ENCODE measurements at regions not wholly inside any gene's neighbourhood (a gene's known extent, or its start where the extent isn't known, plus 50 kb on each side); places are given as distances from the start of the nearest gene placed in this dataset.

DNA sequence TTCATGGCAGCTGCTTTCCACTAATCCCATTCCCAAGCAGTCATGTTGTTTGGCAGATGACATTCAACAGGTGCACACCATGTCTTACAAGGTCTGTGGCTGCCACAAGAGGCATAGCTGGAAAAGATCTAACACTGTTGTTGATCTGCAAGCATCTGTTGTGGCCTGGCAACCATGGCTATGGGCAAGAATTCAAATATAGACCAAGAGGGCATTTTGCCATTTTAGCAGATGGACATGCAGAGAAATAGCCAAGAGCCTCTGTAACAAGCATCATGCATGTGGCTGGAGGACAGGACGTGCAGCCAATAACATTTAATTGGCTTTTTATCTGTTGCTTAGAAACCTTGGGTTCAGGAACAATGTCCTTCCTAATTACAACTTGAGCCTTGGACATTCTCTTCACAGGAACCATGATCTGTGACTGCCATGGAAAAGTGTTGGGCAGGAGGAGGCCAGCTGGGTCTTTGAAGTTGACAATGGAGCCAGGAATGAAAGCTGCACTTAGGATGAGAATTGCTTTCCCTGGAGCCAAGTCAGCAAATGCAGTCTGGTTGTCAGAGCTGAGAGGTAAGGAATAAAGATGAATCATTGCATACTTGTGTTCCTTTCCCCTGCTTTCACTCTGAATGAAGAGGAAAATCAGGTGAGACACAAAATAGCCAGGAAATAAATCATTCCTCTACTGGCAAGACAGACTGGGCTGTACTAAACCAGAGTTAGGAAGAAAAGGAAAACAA, 113.6 kb upstream of the ANO5 start:
- Mint-ChIP-seq H3K4me1 (ENCODE audit: unreplicated experiment) (no peaks in the 10 kb centered on the region), H3K4me3 (no peak overlapping the region), H3K36me3 (no peaks in the 10 kb centered on the region), H3K27ac (no peak overlapping the region), H3K27me3 (no peaks in the 10 kb centered on the region), H3K9me3 (no peaks in the 10 kb centered on the region)
- TF ChIP-seq CTCF (conservative IDR thresholded peaks at IDR 0.05), result no peak
- DNase-seq (ENCODE audit: extremely low spot score, unreplicated experiment), result no peak

DNA sequence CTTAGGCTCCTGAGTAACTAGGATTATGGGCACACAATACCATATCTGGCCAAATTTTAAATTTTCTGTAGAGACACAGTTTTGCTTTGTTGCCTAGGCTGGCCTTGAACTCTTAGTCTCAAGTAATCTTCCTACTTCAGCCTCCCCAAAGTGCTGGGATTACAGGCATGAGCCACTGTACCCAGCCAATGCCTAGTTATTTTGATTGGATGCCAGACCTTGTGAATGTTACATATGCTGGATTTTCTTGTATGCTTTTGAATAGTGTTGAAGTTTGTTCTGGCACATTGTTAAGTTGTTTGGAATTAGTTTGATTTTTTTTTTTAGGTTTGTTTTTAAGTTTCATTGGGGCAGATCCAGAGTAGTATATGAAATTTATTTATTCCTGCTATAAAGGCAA, 110.7 kb upstream of the ANO5 start:
- DNase-seq (ENCODE audit: extremely low spot score, unreplicated experiment), result no peak
- TF ChIP-seq CTCF (conservative IDR thresholded peaks at IDR 0.05), result no peak
- Mint-ChIP-seq H3K36me3 (no peaks in the 10 kb centered on the region), H3K9me3 (no peaks in the 10 kb centered on the region), H3K27me3 (no peaks in the 10 kb centered on the region), H3K27ac (no peak overlapping the region), H3K4me1 (ENCODE audit: unreplicated experiment) (no peaks in the 10 kb centered on the region), H3K4me3 (no peak overlapping the region)

- Mint-ChIP-seq H3K36me3 (no peaks in the 10 kb centered on the region), H3K4me3 (no peak overlapping the region), H3K9me3 (no peaks in the 10 kb centered on the region)
These were observed 110.1 kb upstream of the ANO5 start for GRCh38 chr11:22082788-22083187.

GRCh38 chr11:22084056-22084455, 108.8 kb upstream of the ANO5 start:
- Mint-ChIP-seq H3K9me3 (no peaks in the 10 kb centered on the region), H3K4me1 (ENCODE audit: unreplicated experiment) (no peaks in the 10 kb centered on the region), H3K27me3 (no peaks in the 10 kb centered on the region), H3K4me3 (no peak overlapping the region), H3K36me3 (no peaks in the 10 kb centered on the region), H3K27ac (no peak overlapping the region)
- no peak for DNase-seq (ENCODE audit: extremely low spot score, unreplicated experiment)
- TF ChIP-seq CTCF (conservative IDR thresholded peaks at IDR 0.05), result no peak

More at GRCh38 chr11:22082788-22083187, 110.1 kb upstream of the ANO5 start:
- no peak for DNase-seq (ENCODE audit: extremely low spot score, unreplicated experiment)
- TF ChIP-seq CTCF (conservative IDR thresholded peaks at IDR 0.05), result no peak
- no peaks in the 10 kb centered on the region for H3K4me1 Mint-ChIP-seq (ENCODE audit: unreplicated experiment)
- no peak overlapping the region for H3K27ac Mint-ChIP-seq
- no peaks in the 10 kb centered on the region for H3K27me3 Mint-ChIP-seq

DNA sequence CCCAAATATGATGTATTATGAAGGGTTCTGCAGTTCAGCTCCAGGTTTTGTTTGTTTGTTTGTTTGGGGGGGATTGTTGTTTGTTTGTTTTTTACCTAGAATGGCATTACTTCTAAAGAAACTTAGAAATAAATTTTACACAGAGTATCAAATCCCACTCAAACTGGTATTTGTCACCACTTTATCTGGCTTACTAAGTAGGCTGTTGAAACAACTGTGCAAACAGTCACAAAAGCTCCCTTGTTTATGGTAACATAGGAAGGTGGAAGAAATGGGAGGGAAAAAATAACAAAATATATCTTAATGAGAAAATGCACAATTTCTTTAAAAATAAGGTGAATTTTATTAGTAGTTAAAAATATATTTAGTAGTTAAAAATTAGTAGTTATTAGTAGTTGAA, 108.3 kb upstream of the ANO5 start:
- no peak for TF ChIP-seq CTCF (conservative IDR thresholded peaks at IDR 0.05)
- no peaks in the 10 kb centered on the region for H3K36me3 Mint-ChIP-seq
- no peak overlapping the region for H3K27ac Mint-ChIP-seq
- no peaks in the 10 kb centered on the region for H3K9me3 Mint-ChIP-seq
- no peak overlapping the region for H3K4me3 Mint-ChIP-seq
- no peaks in the 10 kb centered on the region for H3K4me1 Mint-ChIP-seq (ENCODE audit: unreplicated experiment)
- no peaks in the 10 kb centered on the region for H3K27me3 Mint-ChIP-seq
- DNase-seq (ENCODE audit: extremely low spot score, unreplicated experiment), result no peak
